H9 (cell line): ENCODE measurements at regions not wholly inside any gene's neighbourhood (a gene's known extent, or its start where the extent isn't known, plus 50 kb on each side); places are given as distances from the start of the nearest gene placed in this dataset.

ENCODE experiments used
- DNase-seq: peaks from one replicate; pipeline ENCODE4 v3.0.0-alpha.2; 2017
- H2AFZ ChIP-seq: one replicate; pipeline ENCODE4 v1.6.1; 2013; ENCODE audit warnings: mild to moderate bottlenecking, low read length, control low read depth, moderate library complexity
- H2AK5ac ChIP-seq: 2 replicates; pipeline ENCODE4 v1.6.1; 2013; ENCODE audit warnings: low read length, control low read depth, mixed read lengths; ENCODE audit not compliant: insufficient read length
- H2BK120ac ChIP-seq: one replicate; pipeline ENCODE4 v1.6.1; 2013; ENCODE audit warnings: low read depth, mild to moderate bottlenecking, low read length, control low read depth, inconsistent platforms; ENCODE audit not compliant: poor library complexity, severe bottlenecking
- H2BK12ac ChIP-seq: 2 replicates; pipeline ENCODE4 v1.6.1; 2013; ENCODE audit warnings: low read length, control low read depth, mixed read lengths, low read depth; ENCODE audit not compliant: insufficient read length
- H2BK15ac ChIP-seq: 2 replicates; pipeline ENCODE4 v1.6.1; 2013; ENCODE audit warnings: low read depth, low read length, control low read depth
- H2BK20ac ChIP-seq: one replicate; pipeline ENCODE4 v1.6.1; 2013; ENCODE audit warnings: low read depth, mild to moderate bottlenecking, low read length, control low read depth, inconsistent platforms; ENCODE audit not compliant: poor library complexity, severe bottlenecking
- H2BK5ac ChIP-seq: 2 replicates; pipeline ENCODE4 v1.6.1; 2013; ENCODE audit warnings: low read length, control low read depth, mixed read lengths; ENCODE audit not compliant: insufficient read length
- H3K14ac ChIP-seq: 2 replicates; pipeline ENCODE4 v1.6.1; 2013; ENCODE audit warnings: low read length, control low read depth; ENCODE audit not compliant: insufficient read depth
- H3K18ac ChIP-seq: 2 replicates; pipeline ENCODE4 v1.6.1; 2013; ENCODE audit warnings: low read depth, mild to moderate bottlenecking, mixed read lengths, low read length, control low read depth; ENCODE audit not compliant: insufficient read length
- H3K23ac ChIP-seq: 2 replicates; pipeline ENCODE4 v1.6.1; 2013; ENCODE audit warnings: low read length, control low read depth, mixed read lengths, low read depth; ENCODE audit not compliant: insufficient read length
- H3K23me2 ChIP-seq: 2 replicates; pipeline ENCODE4 v1.6.1; 2013; ENCODE audit warnings: low read depth, mild to moderate bottlenecking, mixed read lengths, low read length, control low read depth; ENCODE audit not compliant: insufficient read length, poor library complexity, severe bottlenecking
- H3K27ac ChIP-seq: 2 replicates; pipeline ENCODE4 v1.5.1; 2013; ENCODE audit warnings: low read length, control low read depth, mixed read lengths, low read depth; ENCODE audit not compliant: insufficient read length
- H3K27me3 ChIP-seq: 2 replicates; pipeline ENCODE4 v1.6.1; 2013; ENCODE audit warnings: low read length, control low read depth, inconsistent platforms; ENCODE audit not compliant: insufficient read depth
- H3K4ac ChIP-seq: 2 replicates; pipeline ENCODE4 v1.6.1; 2013; ENCODE audit warnings: low read depth, mild to moderate bottlenecking, control low read depth, inconsistent platforms, low read length, moderate library complexity
- H3K4me1 ChIP-seq: 2 replicates; pipeline ENCODE4 v1.6.1; 2013; ENCODE audit warnings: low read length, control low read depth, inconsistent platforms; ENCODE audit not compliant: insufficient read depth
- H3K4me2 ChIP-seq: 2 replicates; pipeline ENCODE4 v1.6.1; 2013; ENCODE audit warnings: low read length, control low read depth, mixed read lengths; ENCODE audit not compliant: insufficient read length, insufficient read depth
- H3K56ac ChIP-seq: 2 replicates; pipeline ENCODE4 v1.6.1; 2013; ENCODE audit warnings: low read depth, mild to moderate bottlenecking, mixed read lengths, low read length, control low read depth; ENCODE audit not compliant: insufficient read length
- H3K79me1 ChIP-seq: 2 replicates; pipeline ENCODE4 v1.6.1; 2013; ENCODE audit warnings: low read depth, mild to moderate bottlenecking, moderate library complexity, low read length, control low read depth, inconsistent platforms; ENCODE audit not compliant: insufficient read depth, poor library complexity, severe bottlenecking
- H3K79me2 ChIP-seq: 2 replicates; pipeline ENCODE4 v1.6.1; 2013; ENCODE audit warnings: low read length, control low read depth, inconsistent platforms; ENCODE audit not compliant: insufficient read depth
- H3K9ac ChIP-seq: 2 replicates; pipeline ENCODE4 v1.6.1; 2013; ENCODE audit warnings: low read length, control low read depth, mixed read lengths; ENCODE audit not compliant: insufficient read length; ENCODE audit errors: extremely low read depth
- H3K9me3 ChIP-seq: one replicate; pipeline ENCODE4 v1.6.1; 2013; ENCODE audit warnings: low read depth, low read length, inconsistent platforms; ENCODE audit not compliant: control insufficient read depth
- H3T11ph ChIP-seq: one replicate; pipeline ENCODE4 v1.6.1; 2013; ENCODE audit warnings: mild to moderate bottlenecking, low read length, control low read depth, inconsistent platforms
- H4K20me1 ChIP-seq: one replicate; pipeline ENCODE4 v1.6.1; 2013; ENCODE audit not compliant: control insufficient read depth, insufficient read length, insufficient read depth
- H4K5ac ChIP-seq: 2 replicates; pipeline ENCODE4 v1.6.1; 2013; ENCODE audit warnings: low read depth, mild to moderate bottlenecking, mixed read lengths, low read length, control low read depth; ENCODE audit not compliant: insufficient read length
- H4K8ac ChIP-seq: replicated peaks from 2 replicates; pipeline ENCODE4 v1.6.1; 2013; ENCODE audit warnings: low read length, control low read depth, mixed read lengths, low read depth; ENCODE audit not compliant: insufficient read length
- H4K91ac ChIP-seq: 2 replicates; pipeline ENCODE4 v1.6.1; 2013; ENCODE audit warnings: low read depth, mild to moderate bottlenecking, moderate library complexity, mixed read lengths, low read length, control low read depth; ENCODE audit not compliant: insufficient read length
- H3K27ac Mint-ChIP-seq, 3 experiments: 2 replicates in 2 of 3; 3 replicates in 1 of 3; pipeline ENCODE4 v1.8.0; 2020 to 2021; ENCODE audit warnings: mixed read lengths in 3 of 3, mild to moderate bottlenecking in 1 of 3, moderate library complexity in 1 of 3
- H3K27me3 Mint-ChIP-seq: 2 replicates; pipeline ENCODE4 v1.8.0; 2021; ENCODE audit warnings: low read depth, mild to moderate bottlenecking, moderate library complexity, mixed read lengths
- H3K36me3 Mint-ChIP-seq, 3 experiments: 2 replicates in 2 of 3; 3 replicates in 1 of 3; pipeline ENCODE4 v1.8.0; 2020 to 2021; ENCODE audit warnings: low read depth in 3 of 3, mixed read lengths in 3 of 3; ENCODE audit not compliant: insufficient read depth in 1 of 3
- H3K4me1 Mint-ChIP-seq, 2 experiments: 2 replicates each; pipeline ENCODE4 v1.8.0; 2020; ENCODE audit warnings: mixed read lengths in 2 of 2
- H3K4me3 Mint-ChIP-seq, 2 experiments: 2 replicates in 1 of 2; 3 replicates in 1 of 2; pipeline ENCODE4 v1.8.0; 2020 to 2021; ENCODE audit warnings: mild to moderate bottlenecking in 2 of 2, mixed read lengths in 2 of 2, moderate library complexity in 1 of 2
- H3K9me3 Mint-ChIP-seq, 2 experiments: 2 replicates in 1 of 2; 3 replicates in 1 of 2; pipeline ENCODE4 v1.8.0; 2020; ENCODE audit warnings: mild to moderate bottlenecking in 2 of 2, mixed read lengths in 2 of 2, moderate library complexity in 1 of 2
- WGBS: extraction: QIAGEN DNeasy Blood & Tissue Kit; methylation state at CpG from one replicate; pipeline ENCODE4 v1.1.7; 2013; ENCODE audit warnings: missing lambda C conversion rate, low lambda C conversion rate, mixed read lengths; ENCODE audit not compliant: insufficient read length; ENCODE audit errors: extremely low coverage; 5-methylcytosine and 5-hydroxymethylcytosine counted together
- TF ChIP-seq, protein P1 (sequence below): fragments of 200-600 bp; sonication (generic); conservative IDR thresholded peaks from 3 replicates; pipeline ENCODE4 v1.8.0; 2021; ENCODE audit warnings: antibody characterized with exemption, mild to moderate bottlenecking

GRCh38 chr7:46633200-46633599 is 712.1 kb upstream of the IGFBP3 start:
- H3T11ph ChIP-seq, result no peak overlapping the region
- no peak overlapping the region for H2BK15ac ChIP-seq
- H3K4me2 ChIP-seq, result no peak overlapping the region
- no peaks in the 10 kb centered on the region for H3K4me1 ChIP-seq
- Mint-ChIP-seq H3K4me3 (no peak overlapping the region), H3K27ac (no peak overlapping the region), H3K27me3 (no peaks in the 10 kb centered on the region), H3K4me1 (peaks cover 5% of the 10 kb centered on the region in 2 experiments; a peak in 1 of 4 replicates), H3K9me3 (no peaks in the 10 kb centered on the region), H3K36me3 (no peaks in the 10 kb centered on the region; a peak in 1 of 7 replicates)
- H2BK120ac ChIP-seq, result no peak overlapping the region
- H3K27ac ChIP-seq, result no peak overlapping the region
- H2BK20ac ChIP-seq, result no peak overlapping the region
- no peak overlapping the region for H4K91ac ChIP-seq
- H3K9me3 ChIP-seq, result no peaks in the 10 kb centered on the region
- H3K79me2 ChIP-seq, result no peaks in the 10 kb centered on the region
- H4K8ac ChIP-seq, result no peak overlapping the region
- H3K23ac ChIP-seq, result no peak overlapping the region
- no peak overlapping the region for H3K56ac ChIP-seq
- WGBS, result no CpG with 5 or more reads among the region's 2 CpGs
- H2BK12ac ChIP-seq, result no peak overlapping the region
- H2BK5ac ChIP-seq, result no peak overlapping the region
- no peaks in the 10 kb centered on the region for H4K20me1 ChIP-seq
- no peak overlapping the region for H3K4ac ChIP-seq
- no peak overlapping the region for H3K9ac ChIP-seq
- no peaks in the 10 kb centered on the region for H3K27me3 ChIP-seq
- H3K18ac ChIP-seq, result no peak overlapping the region
- no peaks in the 10 kb centered on the region for H3K79me1 ChIP-seq
- H3K23me2 ChIP-seq, result no peaks in the 10 kb centered on the region
- no peak overlapping the region for H4K5ac ChIP-seq
- no peak for DNase-seq
- TF ChIP-seq, protein P1, sequence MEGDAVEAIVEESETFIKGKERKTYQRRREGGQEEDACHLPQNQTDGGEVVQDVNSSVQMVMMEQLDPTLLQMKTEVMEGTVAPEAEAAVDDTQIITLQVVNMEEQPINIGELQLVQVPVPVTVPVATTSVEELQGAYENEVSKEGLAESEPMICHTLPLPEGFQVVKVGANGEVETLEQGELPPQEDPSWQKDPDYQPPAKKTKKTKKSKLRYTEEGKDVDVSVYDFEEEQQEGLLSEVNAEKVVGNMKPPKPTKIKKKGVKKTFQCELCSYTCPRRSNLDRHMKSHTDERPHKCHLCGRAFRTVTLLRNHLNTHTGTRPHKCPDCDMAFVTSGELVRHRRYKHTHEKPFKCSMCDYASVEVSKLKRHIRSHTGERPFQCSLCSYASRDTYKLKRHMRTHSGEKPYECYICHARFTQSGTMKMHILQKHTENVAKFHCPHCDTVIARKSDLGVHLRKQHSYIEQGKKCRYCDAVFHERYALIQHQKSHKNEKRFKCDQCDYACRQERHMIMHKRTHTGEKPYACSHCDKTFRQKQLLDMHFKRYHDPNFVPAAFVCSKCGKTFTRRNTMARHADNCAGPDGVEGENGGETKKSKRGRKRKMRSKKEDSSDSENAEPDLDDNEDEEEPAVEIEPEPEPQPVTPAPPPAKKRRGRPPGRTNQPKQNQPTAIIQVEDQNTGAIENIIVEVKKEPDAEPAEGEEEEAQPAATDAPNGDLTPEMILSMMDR, result no peak
- no peak overlapping the region for H2AFZ ChIP-seq
- H2AK5ac ChIP-seq, result no peak overlapping the region
- no peak overlapping the region for H3K14ac ChIP-seq
